Coronary artery (tissue), 2 donors: ENCODE measurements at regions not wholly inside any gene's neighbourhood (a gene's known extent, or its start where the extent isn't known, plus 50 kb on each side); places are given as distances from the start of the nearest gene placed in this dataset.

Experiments
- DNase-seq: peaks from one replicate; pipeline ENCODE4 v3.0.0-alpha.2; 2017; ENCODE audit warnings: low spot score
- H3K27ac ChIP-seq, 2 donors: fragments of 200-600 bp; sonication (generic); one replicate each; pipeline ENCODE4 v1.5.1; 2016 to 2019
- H3K4me3 ChIP-seq: fragments of 200-600 bp; sonication (generic); 2 replicates; pipeline ENCODE4 v1.5.1; 2016; ENCODE audit warnings: mild to moderate bottlenecking, moderate library complexity
- CTCF ChIP-seq: fragments of 200-600 bp; sonication (generic); IDR thresholded peaks from one replicate; pipeline ENCODE4 v1.5.1; 2019; ENCODE audit warnings: antibody characterized with exemption

DNA sequence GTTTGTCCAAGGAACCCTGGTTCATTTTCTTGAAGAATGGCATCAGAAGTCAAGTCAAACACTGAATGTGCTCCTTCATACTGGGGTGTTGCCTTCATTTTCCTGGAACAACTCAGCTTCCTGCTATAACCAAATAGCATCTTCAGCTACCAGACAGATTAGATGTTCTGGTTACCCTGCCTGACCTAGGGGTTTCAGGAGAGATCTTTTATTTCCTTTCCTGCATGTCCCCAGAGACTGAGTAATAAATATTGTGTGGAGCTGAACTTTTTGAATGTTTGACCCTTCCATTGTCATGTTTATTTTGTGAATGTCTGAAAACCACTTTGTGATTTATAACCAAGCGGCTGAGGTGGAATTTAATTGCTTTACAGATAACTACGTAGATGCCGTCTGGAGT lies 147.1 kb downstream of the IRX1 start:
- Histone ChIP-seq H3K27ac (no peak overlapping the region), H3K4me3 (no peak overlapping the region)
- TF ChIP-seq CTCF: no peak
- no peak for DNase-seq

DNA sequence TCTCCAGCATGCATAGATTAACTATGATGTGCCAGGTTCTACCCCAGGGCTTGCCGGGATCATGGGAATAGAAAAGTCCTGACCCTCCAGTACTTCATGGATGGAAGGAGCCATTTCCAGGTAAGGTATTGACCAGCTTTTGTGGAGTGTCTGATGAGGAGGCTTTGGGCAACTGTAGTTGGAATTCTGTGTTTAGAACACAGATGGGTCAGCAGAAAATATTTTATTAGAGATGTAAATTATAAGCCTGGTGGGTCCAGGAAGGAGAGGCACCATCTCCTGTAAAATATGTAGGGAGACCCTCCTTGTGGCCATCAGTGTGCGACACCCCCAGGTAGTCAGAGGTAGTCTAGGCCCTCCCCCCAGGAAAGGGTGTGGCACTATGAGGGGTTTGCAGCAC lies 156.2 kb downstream of the IRX1 start:
- no peak for DNase-seq
- TF ChIP-seq CTCF: no peak
- Histone ChIP-seq H3K27ac (no peak overlapping the region), H3K4me3 (no peak overlapping the region)

DNA sequence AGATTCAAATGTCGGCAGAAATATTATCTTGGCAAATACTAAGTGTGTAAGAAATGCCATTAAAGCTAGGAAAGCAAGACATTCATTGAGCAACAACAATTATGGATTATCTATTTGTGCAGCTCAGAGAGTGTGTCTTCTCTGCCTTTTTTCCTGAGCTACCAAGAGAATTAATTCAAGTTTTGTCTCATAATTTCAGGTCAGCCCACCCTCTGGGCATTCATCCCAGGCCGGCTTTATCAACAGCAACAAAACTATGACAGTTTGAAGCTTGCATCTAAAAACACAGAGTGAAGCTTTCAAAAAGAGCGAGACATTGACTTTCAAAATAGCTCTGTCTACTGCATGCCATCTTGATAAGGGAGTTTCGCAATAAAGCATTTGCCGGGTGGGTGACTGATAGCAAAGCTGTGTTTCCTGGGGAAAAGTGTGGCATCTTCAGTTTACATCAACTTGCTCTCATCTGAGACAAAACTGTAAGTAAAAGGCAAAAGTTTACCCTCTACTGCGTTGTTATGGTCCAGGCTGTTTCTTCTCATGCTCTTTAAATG lies 182.4 kb downstream of the IRX1 start:
- no peak overlapping the region for H3K4me3 ChIP-seq
- TF ChIP-seq CTCF: no peak
- H3K27ac ChIP-seq: no peak overlapping the region
- DNase-seq: no peak

GRCh38 chr5:3778945-3779344 lies 183.3 kb downstream of the IRX1 start:
- Histone ChIP-seq H3K4me3 (no peak overlapping the region), H3K27ac (no peak overlapping the region)
- no peak for TF ChIP-seq CTCF
- no peak for DNase-seq

GRCh38 chr5:3780278-3780677 lies 184.6 kb downstream of the IRX1 start:
- no peak overlapping the region for H3K4me3 ChIP-seq
- no peak overlapping the region for H3K27ac ChIP-seq
- no peak for DNase-seq
- TF ChIP-seq CTCF: no peak

GRCh38 chr5:3780907-3781306 lies 185.3 kb downstream of the IRX1 start:
- no peak for DNase-seq
- Histone ChIP-seq H3K27ac (no peak overlapping the region), H3K4me3 (no peak overlapping the region)
- no peak for TF ChIP-seq CTCF

GRCh38 chr5:3784854-3785253 lies 189.2 kb downstream of the IRX1 start:
- TF ChIP-seq CTCF: no peak
- DNase-seq: no peak
- H3K4me3 ChIP-seq: no peak overlapping the region
- no peak overlapping the region for H3K27ac ChIP-seq
